HG02798 (cell line): ENCODE measurements at regions not wholly inside any gene's neighbourhood (a gene's known extent, or its start where the extent isn't known, plus 50 kb on each side); places are given as distances from the start of the nearest gene placed in this dataset.
"Not testable (repeated sequence)": the region's sequence is repeated elsewhere in the genome, so short reads cannot be mapped to it uniquely, and the experiment has no call there.

ENCODE experiments used
- ATAC-seq: cut with Tn5 transposase; IDR thresholded peaks from one replicate; pipeline ENCODE4 v1.9.1; 2021; ENCODE audit warnings: mild to moderate bottlenecking; ENCODE audit not compliant: unreplicated experiment, poor library complexity

DNA sequence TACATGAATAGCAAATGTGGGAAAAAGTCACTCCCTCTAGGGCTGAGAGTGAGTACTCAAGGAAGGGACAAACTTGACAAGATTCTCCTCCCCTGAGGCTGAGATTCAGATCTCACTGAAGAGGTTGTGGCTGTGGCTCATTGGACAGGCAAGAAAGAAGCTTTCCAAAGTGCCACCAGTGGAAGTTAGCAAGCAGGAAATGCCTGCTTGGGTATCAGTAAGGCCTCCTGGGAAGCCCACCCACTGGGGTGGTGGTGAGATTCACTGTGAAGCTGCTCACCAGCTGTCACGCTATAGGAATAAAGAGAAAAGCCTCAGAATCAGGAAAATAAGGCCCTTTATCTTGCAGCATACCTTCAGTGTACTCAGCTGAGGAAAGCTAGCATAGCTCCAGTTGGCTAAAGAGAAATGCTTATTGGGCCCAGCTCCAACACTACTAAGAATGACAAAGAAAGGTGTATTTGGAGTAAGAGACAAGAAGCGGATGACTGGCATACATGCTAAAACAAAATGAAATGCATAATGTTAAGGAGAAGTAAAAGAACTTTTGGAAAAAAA, 274.4 kb upstream of the TOM1L1 start:
- no peak for ATAC-seq

GRCh38 chr17:54639426-54639825, 261.2 kb upstream of the TOM1L1 start:
- not testable (repeated sequence) for ATAC-seq

DNA sequence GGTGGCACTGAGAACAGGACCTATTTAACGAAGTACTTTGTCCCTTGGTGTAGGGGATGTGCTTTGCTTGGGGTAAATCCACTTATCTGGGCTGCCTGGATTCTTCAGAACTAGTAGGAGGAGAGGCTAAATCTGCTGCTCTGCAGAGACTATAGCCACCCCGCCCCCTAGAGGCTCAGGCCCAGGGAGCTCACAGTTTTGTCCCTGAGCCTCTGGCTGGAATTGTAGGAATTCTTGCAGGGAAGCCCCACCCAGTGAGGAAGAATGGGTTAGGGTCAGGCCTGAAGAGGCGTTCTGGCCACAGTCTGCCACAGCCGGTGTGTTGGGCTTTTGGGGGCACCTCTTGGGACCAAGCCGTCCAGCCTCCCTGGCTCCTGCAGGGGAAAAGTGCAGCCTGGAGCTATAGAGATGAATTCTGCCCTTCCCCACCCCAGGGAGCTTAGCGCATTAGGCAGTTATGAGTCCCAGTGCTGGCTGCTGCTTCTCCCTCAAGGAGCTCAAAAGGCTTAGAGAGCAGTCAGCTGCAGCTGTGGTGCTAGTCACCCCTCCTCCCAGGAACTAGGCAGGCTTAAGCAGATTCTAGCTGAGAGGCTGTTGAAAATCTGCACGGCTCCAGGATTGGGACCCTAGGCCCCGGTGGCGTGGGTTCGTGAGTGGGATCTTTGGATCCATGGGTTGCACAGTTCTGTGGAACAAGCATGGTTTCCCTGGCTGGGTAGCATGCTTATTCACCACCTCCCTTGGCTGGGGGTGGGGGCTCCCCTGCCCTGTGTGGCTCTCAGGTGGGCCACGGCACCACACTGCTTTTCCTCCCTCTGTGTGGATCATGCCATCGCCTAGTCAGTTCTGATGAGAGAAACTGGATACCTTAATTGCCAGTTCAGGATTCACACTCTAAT, 237.4 kb upstream of the TOM1L1 start:
- no peak for ATAC-seq

DNA sequence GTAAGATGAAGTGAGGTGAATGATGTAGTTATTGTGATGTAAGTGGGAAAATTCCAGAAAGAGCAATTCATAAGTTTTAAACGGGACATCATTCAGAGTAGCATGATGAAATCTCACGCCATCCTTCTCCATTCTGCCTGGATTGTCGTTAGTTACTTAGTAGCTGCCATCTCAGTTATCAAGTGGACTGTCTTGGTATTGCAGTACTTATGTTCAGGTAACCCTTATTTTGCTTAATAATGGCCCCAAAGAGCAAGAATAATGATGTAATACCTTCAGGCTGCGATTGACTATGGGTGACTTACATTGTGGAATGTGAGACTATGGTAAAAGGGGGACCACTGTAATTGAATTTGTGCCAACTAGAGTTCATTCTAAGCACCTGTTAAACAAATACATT, 234.1 kb upstream of the TOM1L1 start:
- ATAC-seq: no peak

- no peak for ATAC-seq
Measured at GRCh38 chr17:54678158-54678557, 222.5 kb upstream of the TOM1L1 start.

GRCh38 chr17:54680410-54680809, 220.2 kb upstream of the TOM1L1 start:
- ATAC-seq: no peak

DNA sequence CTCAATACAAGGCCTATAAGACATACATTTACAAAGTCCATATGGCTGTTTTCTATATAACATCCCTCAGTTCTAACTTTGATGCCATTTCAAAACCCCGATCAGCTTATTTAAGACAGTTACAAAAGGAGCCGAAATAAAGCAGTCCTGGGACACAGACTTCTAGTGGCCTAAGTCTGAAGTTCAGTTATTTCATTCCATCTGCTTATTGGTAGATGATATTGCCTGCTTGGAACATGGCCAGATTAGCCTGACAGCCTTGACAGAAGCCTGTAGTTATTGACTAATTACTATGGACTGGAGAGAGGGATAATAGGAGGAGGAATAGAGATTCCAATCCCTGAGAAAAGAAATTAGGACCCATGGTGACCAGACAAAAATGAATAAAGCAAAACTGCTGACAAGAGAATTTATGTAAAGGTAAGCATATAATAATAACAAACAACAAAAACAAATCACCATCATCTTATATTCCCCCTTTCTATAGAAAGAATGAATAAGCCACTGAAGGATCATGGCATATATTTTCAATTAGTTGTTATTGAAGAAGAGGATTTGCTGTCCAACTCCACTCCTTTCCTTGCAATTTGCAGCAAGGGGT, 206.3 kb upstream of the TOM1L1 start:
- ATAC-seq: no peak

GRCh38 chr17:54712798-54713197, 187.9 kb upstream of the TOM1L1 start:
- not testable (repeated sequence) for ATAC-seq

DNA sequence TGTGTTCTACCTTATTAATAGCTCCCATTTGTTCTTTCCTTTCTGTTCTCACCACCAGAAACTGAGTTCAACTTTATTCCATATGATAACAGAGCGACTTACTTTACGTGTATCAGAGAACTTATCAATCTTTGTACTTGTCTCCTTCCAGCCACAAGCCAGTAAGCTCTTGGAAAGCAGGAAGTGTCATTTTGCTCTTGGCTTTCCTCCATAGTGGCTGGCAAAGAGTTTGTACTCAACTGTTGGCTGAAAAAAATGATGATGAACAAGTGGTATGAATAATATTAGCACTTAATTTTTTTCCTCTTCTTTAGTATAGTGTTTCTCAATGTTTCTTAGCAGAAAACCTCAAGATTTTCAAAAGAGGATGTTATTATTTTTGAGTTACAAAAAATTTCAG, 182.4 kb upstream of the TOM1L1 start:
- no peak for ATAC-seq

DNA sequence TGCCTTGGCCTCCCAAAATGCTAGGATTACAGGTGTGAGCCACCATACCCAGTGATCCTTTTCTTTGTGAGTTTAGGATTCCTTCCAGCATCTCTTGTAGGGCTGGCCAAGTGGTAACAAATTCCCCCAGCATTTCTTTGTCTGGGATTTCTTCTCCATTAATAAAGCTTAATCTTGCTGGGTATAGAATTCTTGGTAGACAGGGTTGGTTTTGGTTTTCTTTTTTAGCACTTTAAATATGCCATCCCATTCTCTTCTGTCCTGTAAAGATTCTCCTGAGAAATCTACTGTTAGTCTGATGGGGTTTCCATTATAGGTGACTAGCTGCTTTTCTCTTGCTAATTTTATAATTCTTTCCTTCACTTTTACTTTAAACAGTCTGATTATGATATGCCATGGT, 173.0 kb upstream of the TOM1L1 start:
- no peak for ATAC-seq

DNA sequence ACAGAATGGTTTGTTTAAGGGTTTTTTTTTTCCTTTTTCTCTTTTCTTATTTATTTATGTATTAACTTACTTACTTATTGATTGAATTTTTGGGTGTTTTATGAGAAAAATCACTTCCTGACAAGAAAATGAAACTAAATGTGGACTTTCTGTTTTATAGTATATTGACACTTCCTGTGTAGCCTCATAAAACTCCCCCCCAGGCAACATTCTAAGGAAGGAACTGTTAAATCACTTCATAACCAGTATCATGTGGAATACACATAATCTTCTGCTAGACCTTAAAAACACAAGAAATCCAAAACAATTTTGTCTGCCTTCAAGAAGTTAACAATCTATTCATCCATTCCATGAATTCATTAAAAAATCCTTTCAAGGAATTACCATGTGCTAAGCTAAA, 164.1 kb upstream of the TOM1L1 start:
- ATAC-seq: no peak

DNA sequence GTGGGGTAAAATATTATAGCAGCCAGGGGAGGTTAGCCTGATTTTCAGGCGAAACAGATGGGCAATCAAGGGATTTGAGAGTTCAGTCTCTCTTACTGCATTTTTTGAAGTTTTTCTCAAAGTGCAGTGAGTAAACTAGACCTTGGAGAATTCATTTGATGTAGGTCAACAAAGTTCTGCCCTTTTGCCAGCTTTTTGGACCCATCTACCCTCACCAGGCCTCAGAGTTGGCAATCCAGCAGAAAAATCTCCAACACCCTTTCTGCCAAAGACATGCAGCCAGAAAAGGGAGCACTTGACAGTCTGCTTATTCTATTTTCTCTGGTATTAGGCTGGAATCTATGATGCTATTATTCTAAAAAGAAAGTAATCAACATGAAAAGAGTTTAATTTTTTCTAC, 162.2 kb upstream of the TOM1L1 start:
- ATAC-seq: no peak

DNA sequence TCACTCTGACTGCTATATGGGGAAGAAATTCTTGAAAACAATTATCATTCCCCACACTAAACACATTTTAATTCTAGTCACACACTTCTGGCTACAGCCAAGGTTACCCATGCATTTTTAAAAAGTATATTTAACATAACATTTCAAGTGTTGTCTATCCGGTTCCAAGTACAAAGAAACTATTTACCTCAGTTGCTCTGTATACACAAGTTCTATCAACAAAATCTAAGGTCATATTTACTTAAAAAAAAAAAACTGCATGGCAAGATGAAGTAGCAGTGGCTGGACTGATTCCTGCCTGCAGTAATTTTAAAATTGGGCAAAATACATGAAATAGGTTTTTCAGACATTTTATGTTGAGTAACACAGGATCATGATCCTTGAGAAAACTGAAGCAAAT, 155.9 kb upstream of the TOM1L1 start:
- ATAC-seq: no peak

DNA sequence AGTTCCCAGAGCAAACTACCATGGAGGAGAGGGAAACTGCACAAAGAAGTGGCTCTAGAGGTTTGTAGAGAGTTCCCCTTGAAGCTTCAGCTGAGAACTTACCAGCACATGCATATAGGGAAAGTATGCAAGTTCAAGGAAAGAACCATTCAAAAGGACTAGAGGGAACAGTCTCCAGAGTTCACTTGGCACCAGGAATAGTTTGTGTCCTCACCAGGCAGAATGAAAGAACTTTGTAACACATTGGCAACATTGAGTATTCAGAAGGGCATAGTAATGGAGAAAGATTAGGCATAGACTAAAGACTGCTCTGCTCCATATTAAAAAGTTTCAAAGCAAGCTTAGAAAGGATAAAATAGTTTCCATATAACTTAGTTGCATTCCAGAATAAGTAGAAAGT, 155.4 kb upstream of the TOM1L1 start:
- no peak for ATAC-seq

- ATAC-seq: no peak
Measured at GRCh38 chr17:54745862-54746261, 154.8 kb upstream of the TOM1L1 start.

- no peak for ATAC-seq
Measured at GRCh38 chr17:54749157-54749556, 151.5 kb upstream of the TOM1L1 start.

DNA sequence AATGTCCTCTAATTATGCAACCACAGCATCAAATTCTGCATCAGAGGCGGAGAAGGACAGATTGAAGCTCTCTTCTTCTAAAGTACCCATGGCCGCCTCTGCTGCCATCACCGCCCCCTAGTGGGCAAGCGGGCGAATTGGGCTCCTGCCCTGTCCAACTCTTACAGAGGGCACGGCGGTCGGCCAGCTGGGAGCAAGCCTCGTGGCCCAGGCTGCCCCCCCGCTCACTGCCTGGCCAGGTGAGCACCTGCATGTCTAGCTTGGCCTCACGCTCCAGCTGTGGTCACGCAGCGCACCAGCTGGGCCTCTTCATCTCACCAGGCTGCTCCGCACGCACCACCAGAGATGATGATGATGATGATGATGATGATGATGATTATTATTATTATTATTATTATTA, 146.1 kb upstream of the TOM1L1 start:
- ATAC-seq: peak; percentile 54

- no peak for ATAC-seq
Measured at GRCh38 chr17:54760836-54761235, 139.8 kb upstream of the TOM1L1 start.

DNA sequence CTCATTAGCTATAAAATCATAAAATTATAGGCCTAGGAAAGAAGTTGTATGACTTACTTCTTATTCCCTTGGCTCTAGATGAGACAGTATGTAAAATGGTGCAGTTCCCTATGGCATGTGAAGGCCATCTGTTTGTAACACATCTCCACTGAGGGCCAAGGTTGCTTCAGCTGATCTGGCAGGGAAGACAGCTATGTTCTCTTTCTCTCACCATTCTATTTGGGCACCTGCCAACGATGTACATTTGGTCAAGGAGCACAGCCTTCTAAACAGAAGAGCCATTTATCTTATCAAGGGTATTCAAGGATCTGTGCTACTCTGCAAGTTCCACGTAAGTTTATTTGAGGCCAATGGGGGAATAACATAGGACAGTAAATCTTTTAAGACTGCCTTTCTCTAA, 129.8 kb upstream of the TOM1L1 start:
- ATAC-seq: no peak

- no peak for ATAC-seq
Measured at GRCh38 chr17:54771409-54771915, 129.2 kb upstream of the TOM1L1 start.

GRCh38 chr17:54780238-54780637, 120.4 kb upstream of the TOM1L1 start:
- no peak for ATAC-seq
